ENCODE measurements at regions not wholly inside any gene's neighbourhood (a gene's known extent, or its start where the extent isn't known, plus 50 kb on each side); places are given as distances from the start of the nearest gene placed in this dataset.

DNA sequence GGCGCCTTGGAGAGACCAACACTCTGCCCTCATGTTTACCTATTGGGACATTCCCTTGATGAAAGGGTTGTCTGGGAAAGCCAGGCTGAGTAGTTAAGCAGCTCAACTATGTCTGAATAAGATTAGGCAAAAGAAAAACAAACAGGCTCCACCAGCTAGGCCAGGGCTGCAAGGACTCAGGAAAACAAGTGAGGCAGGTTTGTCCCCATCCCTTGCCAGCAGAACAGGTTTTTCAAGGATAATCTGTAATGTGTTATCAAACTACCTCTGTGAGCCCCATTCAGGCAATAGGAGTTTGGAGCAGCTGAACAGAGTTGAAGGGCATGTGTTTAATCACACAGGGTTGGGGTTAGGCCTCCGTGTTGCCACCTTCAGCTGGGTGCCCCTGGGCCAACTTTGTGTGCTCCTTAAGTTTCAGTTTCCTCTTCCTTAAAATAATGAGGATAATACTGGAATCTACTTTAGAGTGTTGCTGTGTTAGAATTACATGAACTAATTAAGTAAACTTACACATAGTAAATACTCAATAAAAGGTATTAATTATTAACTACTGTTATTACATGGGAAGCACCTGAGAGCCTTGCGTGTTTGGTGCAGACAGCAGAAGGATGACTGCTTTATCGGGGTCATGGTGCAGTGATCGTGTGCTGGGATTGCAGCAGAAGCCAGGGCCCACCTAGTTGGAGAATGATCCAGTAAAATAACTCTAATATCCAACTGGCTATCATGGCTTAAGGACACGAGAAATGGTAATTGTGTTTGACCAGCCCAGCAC is 72.1 kb upstream of the ATP10B start:
- DNase-seq (ENCODE audit: missing footprints) (no peak), ATAC-seq (no peak)
- intact Hi-C loops (cut with DNase I), result no loop called here

DNA sequence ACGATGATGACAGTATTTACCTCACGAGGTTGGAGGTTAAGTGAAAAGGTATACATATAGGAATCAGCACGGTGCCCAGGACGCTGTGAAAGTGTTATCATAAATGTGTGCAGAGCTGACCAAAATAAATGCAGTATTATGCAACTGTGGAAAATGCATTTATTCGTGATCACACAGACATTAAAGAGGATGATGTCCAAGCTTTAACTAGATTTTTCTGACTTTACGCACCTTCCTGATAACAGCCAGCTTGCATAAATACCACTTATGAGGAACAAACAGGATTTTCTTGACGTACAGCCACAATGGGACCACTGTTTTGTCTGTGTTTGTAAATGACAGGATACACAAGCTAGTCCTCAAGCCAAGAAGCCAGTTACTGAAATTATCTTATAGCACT is 71.4 kb upstream of the ATP10B start:
- intact Hi-C loops (cut with DNase I), result no loop called here
- ATAC-seq, result no peak
- no peak for DNase-seq (ENCODE audit: missing footprints)

DNA sequence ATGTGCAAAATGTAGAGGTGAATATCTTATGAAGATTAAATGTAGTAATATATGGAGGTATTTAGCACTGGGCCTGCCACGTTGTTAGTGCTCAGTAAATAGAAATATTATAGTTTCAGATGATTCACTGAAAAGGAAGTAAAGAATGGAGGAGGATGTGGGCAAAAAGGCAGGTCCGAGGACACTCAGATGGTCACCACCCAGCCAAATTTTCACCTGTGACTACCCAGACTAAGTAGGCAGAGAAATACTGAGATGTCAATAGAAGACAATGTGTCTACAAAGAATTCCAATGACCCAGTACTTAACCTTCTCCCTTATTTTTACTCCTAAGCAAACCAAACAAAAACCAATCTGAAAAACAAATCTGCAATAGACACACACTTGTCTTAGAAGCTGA is 70.3 kb upstream of the ATP10B start:
- DNase-seq (ENCODE audit: missing footprints) (no peak), ATAC-seq (no peak)
- intact Hi-C loops (cut with DNase I), result no loop called here

DNA sequence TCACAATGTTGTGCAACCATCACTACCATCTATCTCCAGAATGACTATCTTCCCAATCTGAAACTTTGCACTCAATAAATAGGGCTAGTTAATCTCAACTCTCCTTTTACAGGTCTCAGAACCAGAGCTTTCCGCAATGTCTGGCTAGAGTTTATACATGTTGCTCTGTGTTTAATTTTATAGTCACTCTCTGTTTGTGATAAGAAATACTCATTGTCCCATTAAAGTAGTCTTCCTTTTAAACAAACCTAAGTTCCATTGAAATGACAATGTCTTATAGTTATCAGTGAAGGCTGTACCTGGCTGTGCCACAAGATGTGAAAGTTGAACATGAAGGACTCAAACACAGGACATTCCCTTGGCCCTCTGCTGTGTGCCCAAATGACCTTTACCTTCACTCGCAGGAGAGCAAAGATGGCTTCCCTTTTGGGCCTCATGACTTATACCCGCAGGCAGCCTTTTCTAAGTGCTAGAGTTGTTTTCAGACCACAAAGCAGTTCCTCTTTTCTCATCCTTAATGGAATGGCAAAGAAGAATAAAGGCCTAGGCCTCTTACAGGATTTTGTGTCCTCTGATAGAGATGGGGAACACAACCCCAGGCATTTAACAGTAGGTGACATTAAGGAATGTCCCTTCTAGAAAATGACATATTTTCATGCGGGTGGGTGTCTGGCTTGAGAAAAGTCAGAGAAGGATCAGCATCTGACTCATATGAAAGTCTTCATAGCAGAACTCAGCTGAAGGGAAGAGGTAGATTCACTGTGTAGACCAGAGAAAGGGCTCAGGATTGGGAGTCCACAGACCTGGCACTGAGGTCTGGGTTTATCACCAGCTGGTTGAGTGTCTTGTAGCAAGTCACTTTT is 69.6 kb upstream of the ATP10B start:
- DNase-seq (ENCODE audit: missing footprints) (no peak), ATAC-seq (no peak)
- intact Hi-C loops (cut with DNase I), result no loop called here

DNA sequence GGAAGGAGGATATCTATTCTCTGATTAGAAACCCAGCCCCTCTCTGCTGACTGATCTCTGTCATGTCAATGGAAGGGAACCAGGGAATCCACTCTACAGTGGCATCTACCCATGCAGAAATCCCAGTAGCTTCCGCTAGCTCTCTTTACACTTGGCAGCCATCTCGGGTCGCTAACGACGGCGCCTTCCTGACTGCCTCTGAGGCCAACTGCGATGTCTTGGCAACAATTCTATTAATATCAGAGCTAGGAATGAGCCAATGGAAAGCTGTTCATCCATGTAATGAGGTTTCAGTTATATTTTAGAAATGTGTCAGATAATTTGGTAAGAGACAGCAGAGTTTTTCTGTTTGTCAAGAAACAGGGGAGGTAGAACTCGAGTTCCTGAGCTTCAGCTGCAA is 67.6 kb upstream of the ATP10B start:
- DNase-seq (ENCODE audit: missing footprints), result no peak
- intact Hi-C loops (cut with DNase I), result no loop called here
- no peak for ATAC-seq

DNA sequence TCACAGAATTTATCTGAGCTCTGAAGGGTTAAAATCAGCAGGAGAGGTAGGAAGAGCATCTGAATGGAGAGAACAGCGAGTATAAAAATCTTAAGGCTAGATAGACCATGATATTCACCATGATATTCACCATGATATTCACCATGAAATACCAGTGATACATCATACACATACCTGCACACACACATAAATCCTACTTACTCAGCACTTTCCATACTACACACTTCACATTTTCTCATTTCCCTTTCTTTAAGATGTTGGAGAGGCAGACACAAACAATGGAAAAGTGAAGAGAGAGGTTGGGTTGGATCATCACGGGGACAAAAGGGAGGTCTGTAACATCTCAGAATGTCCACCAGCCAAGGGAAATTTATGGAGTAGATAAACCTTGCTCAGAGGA is 66.4 kb upstream of the ATP10B start:
- intact Hi-C loops (cut with DNase I), result no loop called here
- no peak for DNase-seq (ENCODE audit: missing footprints)
- no peak for ATAC-seq

DNA sequence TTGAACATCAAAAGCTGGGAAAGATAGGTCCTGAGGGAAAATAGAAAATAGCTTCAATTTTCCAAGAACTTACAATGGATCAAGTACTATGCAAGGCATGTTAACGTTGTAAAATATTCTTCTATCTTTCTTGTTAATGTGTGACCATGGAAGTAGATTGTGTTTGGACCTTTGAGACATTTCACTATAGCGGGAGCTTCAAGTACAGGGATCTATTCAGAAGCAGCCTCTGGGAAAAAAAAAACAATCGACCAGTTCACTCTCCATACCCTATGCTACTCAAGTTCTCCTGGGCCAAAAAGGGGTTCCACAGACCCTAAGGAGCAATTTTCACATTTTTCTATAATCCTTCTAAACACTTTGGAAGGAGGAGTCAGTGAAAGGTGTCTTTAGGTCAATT is 54.1 kb upstream of the ATP10B start:
- ATAC-seq (no peak), DNase-seq (ENCODE audit: missing footprints) (no peak)
- intact Hi-C loops (cut with DNase I), result no loop called here

DNA sequence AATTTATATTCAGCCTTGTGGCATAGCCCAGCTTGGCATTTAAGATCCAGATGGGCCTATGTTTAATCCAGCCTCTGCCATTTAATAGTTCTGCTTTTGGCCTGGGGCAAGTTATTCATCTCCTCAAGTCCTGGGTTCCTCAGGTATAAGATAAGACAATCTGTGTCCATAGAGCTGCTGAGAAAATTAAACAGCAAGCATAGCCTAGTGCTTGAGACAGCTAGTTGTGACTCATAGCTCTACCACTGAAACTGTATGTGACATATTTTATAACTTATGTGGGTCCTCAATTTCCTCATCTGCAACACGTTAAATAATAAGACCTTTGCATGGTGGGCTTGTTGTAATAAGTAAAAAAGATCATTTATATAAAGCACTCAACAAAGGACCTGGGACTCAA is 53.3 kb upstream of the ATP10B start:
- intact Hi-C loops (cut with DNase I), result no loop called here
- DNase-seq (ENCODE audit: missing footprints) (no peak), ATAC-seq (no peak)

DNA sequence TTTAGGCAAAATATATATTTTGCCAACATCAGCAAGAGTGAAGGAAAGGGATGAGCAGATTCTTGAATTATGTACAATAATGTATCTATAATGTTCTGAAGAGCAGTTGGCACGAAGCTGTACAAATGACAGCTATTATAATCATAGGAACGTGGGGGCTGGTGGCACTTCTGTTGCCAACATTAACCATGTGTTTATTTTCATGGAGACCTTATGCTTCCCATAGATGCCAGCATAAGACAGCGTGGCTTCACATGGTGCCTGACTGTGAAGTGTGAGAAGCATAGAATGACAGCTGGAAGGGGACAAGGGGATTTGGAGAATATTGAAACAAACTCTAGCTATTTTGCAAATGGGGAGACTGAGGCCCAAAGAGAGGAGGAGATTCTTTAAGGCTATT is 52.6 kb upstream of the ATP10B start:
- DNase-seq (ENCODE audit: missing footprints) (no peak), ATAC-seq (no peak)
- intact Hi-C loops (cut with DNase I), result no loop called here

DNA sequence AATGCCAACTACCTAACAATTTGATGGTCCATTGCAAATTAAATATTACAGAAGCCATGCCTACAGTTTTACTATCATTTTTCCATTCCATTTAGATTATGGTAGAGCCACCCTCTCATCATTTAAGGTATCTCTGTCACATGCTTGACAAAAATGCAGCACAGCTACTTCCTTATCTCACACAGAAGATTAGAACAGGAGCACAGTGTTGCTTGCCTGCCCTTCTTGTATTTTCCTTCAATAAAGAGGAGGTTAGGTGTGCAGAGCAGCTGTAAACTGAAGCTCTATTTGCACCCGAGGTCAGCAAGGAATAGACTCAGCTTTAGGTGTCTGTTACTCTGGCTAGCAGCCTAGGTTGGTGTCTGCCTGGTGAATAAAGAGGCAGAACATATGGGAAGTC is 51.5 kb upstream of the ATP10B start:
- intact Hi-C loops (cut with DNase I), result no loop called here
- ATAC-seq (no peak), DNase-seq (ENCODE audit: missing footprints) (no peak)

DNA sequence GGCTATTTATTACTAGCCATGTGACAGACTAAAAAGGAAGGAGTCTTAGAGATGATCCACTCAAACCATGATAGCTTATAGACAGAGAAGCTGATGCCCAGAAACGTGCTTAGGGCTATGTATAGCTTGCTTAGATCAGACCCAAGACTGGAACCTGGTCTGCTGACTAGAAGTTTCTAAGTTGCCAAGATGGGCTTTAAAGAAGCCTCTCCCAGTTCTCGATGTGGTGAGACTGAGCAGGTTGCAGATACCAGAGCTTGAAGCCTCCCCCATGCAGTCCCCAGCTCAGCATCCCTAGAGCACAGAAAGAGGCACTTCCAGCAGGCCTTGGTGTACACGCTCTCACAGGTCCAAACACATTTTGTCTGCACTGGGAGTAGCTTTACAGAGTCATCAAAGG is 51.1 kb upstream of the ATP10B start:
- intact Hi-C loops (cut with DNase I), result no loop called here
- DNase-seq (ENCODE audit: missing footprints) (no peak), ATAC-seq (no peak)
